HCT116 (cell line): ENCODE measurements at regions not wholly inside any gene's neighbourhood (a gene's known extent, or its start where the extent isn't known, plus 50 kb on each side); places are given as distances from the start of the nearest gene placed in this dataset.

Source experiments
- ATAC-seq: fragments of 200-7000 bp; cut with Tn5 transposase; 2 replicates; pipeline ENCODE4 v1.9.1; 2020; ENCODE audit warnings: mild to moderate bottlenecking, moderate library complexity
- BruUV-seq: library from RNA; stranded (reverse); fragments of 400-500 nt; replicated peaks from 2 replicates; lab custom pipeline; 2021; lab: Mats Ljungman, UMichigan
- CTCF ChIA-PET: fragments of 300-600 bp; sonication (Branson Sonifier 250); formaldehyde crosslinking; loops from one replicate; lab custom pipeline; 2021; ENCODE audit warnings: antibody characterized with exemption; lab: Charles Lee
- POLR2A ChIA-PET: fragments of 300-600, 350-600 bp; sonication (Branson Sonifier 250); formaldehyde crosslinking; loops from one replicate; lab custom pipeline; 2021; ENCODE audit warnings: antibody characterized with exemption; lab: Charles Lee
- RAD21 ChIA-PET, 2 experiments: fragments of 300-600 bp; sonication (Branson Sonifier 250); formaldehyde crosslinking; loops; one replicate each; lab custom pipeline; 2023; ENCODE audit warnings: low total read pairs in 2 of 2; ENCODE audit not compliant: uncharacterized antibody in 2 of 2, unreplicated experiment in 2 of 2, low non-redundant PET in 1 of 2; lab: Charles Lee
- DNase-seq: peaks from one replicate; pipeline ENCODE4 v3.0.0-alpha.2; 2010; ENCODE audit warnings: low read depth, low spot score
- H2AFZ ChIP-seq: fragments of 200-600 bp; shearing (Covaris generic), sonication (generic); 2 replicates; pipeline ENCODE4 v1.6.1; 2017; ENCODE audit warnings: low read depth, mixed run types, mixed read lengths, antibody characterized with exemption, low read length; ENCODE audit not compliant: poor library complexity, severe bottlenecking
- H3K27ac ChIP-seq: 2 replicates; pipeline ENCODE4 v1.5.1; 2012; ENCODE audit warnings: low read depth, low read length
- H3K27me3 ChIP-seq: fragments of 200-600 bp; sonication (generic); 2 replicates; pipeline ENCODE4 v1.6.1; 2016; ENCODE audit warnings: mixed run types, low read length, mixed read lengths; ENCODE audit not compliant: insufficient read depth
- H3K36me3 ChIP-seq, 2 experiments: fragments of 200-500 bp in 1 of 2; fragments of 200-600 bp in 1 of 2; sonication (Bioruptor generic) in 1 of 2; sonication (generic) in 1 of 2; 2 replicates each; pipeline versions ENCODE4 v1.5.1 to v1.6.1; 2014 to 2016; ENCODE audit warnings: low read length in 2 of 2, inconsistent platforms in 1 of 2, mixed read lengths in 1 of 2, mixed run types in 1 of 2; ENCODE audit not compliant: insufficient read depth in 2 of 2, control insufficient read depth in 1 of 2
- H3K4me1 ChIP-seq, 2 experiments: fragments of 200-600 bp in 1 of 2; sonication (generic) in 1 of 2; 2 replicates each; pipeline versions ENCODE4 v1.5.1 to v1.6.1; 2012 to 2017; ENCODE audit warnings: low read length in 2 of 2, inconsistent platforms in 1 of 2, mild to moderate bottlenecking in 1 of 2, mixed read lengths in 1 of 2, mixed run types in 1 of 2, moderate library complexity in 1 of 2; ENCODE audit not compliant: insufficient read depth in 2 of 2, control insufficient read depth in 1 of 2
- H3K4me2 ChIP-seq: fragments of 200-600 bp; sonication (generic); 2 replicates; pipeline ENCODE4 v1.6.1; 2017; ENCODE audit warnings: mixed run types, low read length, mixed read lengths
- H3K4me3 ChIP-seq, 2 experiments: fragments of 200-600 bp in 1 of 2; sonication (generic) in 1 of 2; replicated peaks in 1 of 2; 2 replicates each; pipeline ENCODE4 v1.5.1; 2011 to 2016; ENCODE audit warnings: low read length in 2 of 2, control low read depth in 1 of 2, low read depth in 1 of 2, mild to moderate bottlenecking in 1 of 2, mixed read lengths in 1 of 2, mixed run types in 1 of 2
- H3K79me2 ChIP-seq: fragments of 200-600 bp; sonication (generic); 2 replicates; pipeline ENCODE4 v1.6.1; 2017; ENCODE audit warnings: mild to moderate bottlenecking, mixed run types, low read length, moderate library complexity, mixed read lengths; ENCODE audit not compliant: insufficient read depth
- H3K9ac ChIP-seq: fragments of 200-600 bp; sonication (generic); 2 replicates; pipeline ENCODE4 v1.6.1; 2016; ENCODE audit warnings: low read length, mixed read lengths
- H3K9me2 ChIP-seq: fragments of 200-600 bp; sonication (generic), shearing (Covaris generic); 2 replicates; pipeline ENCODE4 v1.6.1; 2017; ENCODE audit warnings: mixed run types, mild to moderate bottlenecking, moderate library complexity; ENCODE audit not compliant: insufficient read depth
- H3K9me3 ChIP-seq, 2 experiments: fragments of 200-500 bp in 1 of 2; fragments of 200-600 bp in 1 of 2; sonication (Bioruptor generic) in 1 of 2; sonication (generic) in 1 of 2; 2 replicates each; pipeline ENCODE4 v1.6.1; 2014 to 2017; ENCODE audit warnings: low read length in 2 of 2, mixed read lengths in 2 of 2, inconsistent platforms in 1 of 2, low read depth in 1 of 2, mild to moderate bottlenecking in 1 of 2, mixed run types in 1 of 2, moderate library complexity in 1 of 2; ENCODE audit not compliant: control insufficient read depth in 1 of 2, insufficient read depth in 1 of 2
- H4K20me1 ChIP-seq: fragments of 200-600 bp; sonication (generic), shearing (Covaris generic); 2 replicates; pipeline ENCODE4 v1.6.1; 2017; ENCODE audit warnings: mixed run types, mild to moderate bottlenecking, moderate library complexity; ENCODE audit not compliant: insufficient read depth
- CBX3 ChIP-seq: IDR thresholded peaks from 2 replicates; pipeline ENCODE4 v1.6.1; 2012; ENCODE audit warnings: low read depth
- EGR1 ChIP-seq: IDR thresholded peaks from 2 replicates; pipeline ENCODE4 v1.6.1; 2012; ENCODE audit warnings: low read depth
- ELF1 ChIP-seq: IDR thresholded peaks from 2 replicates; pipeline ENCODE4 v1.6.1; 2012; ENCODE audit warnings: low read depth, borderline replicate concordance
- JUND ChIP-seq: IDR thresholded peaks from 2 replicates; pipeline ENCODE4 v1.6.1; 2012
- REST ChIP-seq: IDR thresholded peaks from 2 replicates; pipeline ENCODE4 v1.6.1; 2012; ENCODE audit warnings: low read depth
- ZFX ChIP-seq: fragments of 450-650 bp; IDR thresholded peaks from 2 replicates; pipeline ENCODE4 v1.6.1; 2017
- intact Hi-C: fragments of 100-400 bp; cut with micrococcal nuclease; formaldehyde crosslinking; loops from 2 replicates; pipeline ENCODE4 v1.10.0; 2022
- TF ChIP-seq, protein P1 (sequence below): IDR thresholded peaks from 2 replicates; pipeline ENCODE4 v1.6.1; 2012
- TF ChIP-seq, protein P2 (sequence below): IDR thresholded peaks from 2 replicates; pipeline ENCODE4 v1.6.1; 2012
- TF ChIP-seq, protein P3 (sequence below), 3 experiments: fragments of 200-600 bp in 1 of 3; sonication (generic) in 1 of 3; IDR thresholded peaks in 2 of 3; conservative IDR thresholded peaks in 1 of 3; 2 replicates each; pipeline ENCODE4 v1.5.1; 2012 to 2017; ENCODE audit warnings: low read depth in 2 of 3, low read length in 2 of 3, antibody characterized with exemption in 1 of 3, borderline replicate concordance in 1 of 3, control low read depth in 1 of 3, mild to moderate bottlenecking in 1 of 3, mixed read lengths in 1 of 3, mixed run types in 1 of 3, moderate library complexity in 1 of 3; ENCODE audit not compliant: insufficient read depth in 1 of 3

GRCh38 chr3:66150977-66151376, 69.8 kb upstream of the SLC25A26 start:
- Histone ChIP-seq H2AFZ (no peak overlapping the region), H3K79me2 (no peaks in the 10 kb centered on the region), H3K9ac (no peak overlapping the region), H4K20me1 (no peaks in the 10 kb centered on the region), H3K27ac (no peak overlapping the region), H3K4me2 (no peak overlapping the region), H3K9me2 (no peaks in the 10 kb centered on the region), H3K4me1 (no peaks in the 10 kb centered on the region), H3K4me3 (no peak overlapping the region), H3K27me3 (peaks cover 29% of the 10 kb centered on the region), H3K9me3 (no peaks in the 10 kb centered on the region), H3K36me3 (no peaks in the 10 kb centered on the region)
- TF ChIP-seq, protein P1, sequence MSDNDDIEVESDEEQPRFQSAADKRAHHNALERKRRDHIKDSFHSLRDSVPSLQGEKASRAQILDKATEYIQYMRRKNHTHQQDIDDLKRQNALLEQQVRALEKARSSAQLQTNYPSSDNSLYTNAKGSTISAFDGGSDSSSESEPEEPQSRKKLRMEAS = no peak
- TF ChIP-seq, protein P2, sequence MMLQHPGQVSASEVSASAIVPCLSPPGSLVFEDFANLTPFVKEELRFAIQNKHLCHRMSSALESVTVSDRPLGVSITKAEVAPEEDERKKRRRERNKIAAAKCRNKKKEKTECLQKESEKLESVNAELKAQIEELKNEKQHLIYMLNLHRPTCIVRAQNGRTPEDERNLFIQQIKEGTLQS = no peak
- TF ChIP-seq ELF1 (no peak), CBX3 (no peak)
- CTCF ChIA-PET = no interaction called here
- intact Hi-C loops = no loop called here
- RAD21 ChIA-PET = no interaction called here
- no TSS peak for BruUV-seq
- POLR2A ChIA-PET = no interaction called here
- ATAC-seq = no peak
- DNase-seq = no peak

DNA sequence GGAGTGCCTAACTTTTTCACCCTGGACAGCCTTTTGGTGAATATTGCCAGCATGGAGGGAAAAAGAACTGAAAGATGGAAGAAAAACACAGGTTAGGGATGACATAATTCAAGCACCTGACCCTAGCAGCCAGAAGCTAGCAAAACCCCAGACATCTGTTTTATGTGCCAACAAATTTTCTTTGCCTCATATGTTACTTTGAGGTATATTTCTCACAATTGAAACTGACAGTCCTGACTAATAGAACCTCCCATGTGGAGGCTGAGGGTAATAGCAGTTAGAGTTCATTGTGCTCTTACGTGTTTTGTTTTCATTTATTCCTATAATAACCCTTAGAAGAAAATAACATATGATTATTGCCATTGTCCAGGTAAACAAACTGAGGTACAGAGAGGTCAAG, 71.5 kb upstream of the SLC25A26 start:
- no peaks in the 10 kb centered on the region for H3K9me2 ChIP-seq
- CTCF ChIA-PET = no interaction called here
- H3K9ac ChIP-seq = no peak overlapping the region
- no peak for DNase-seq
- peaks cover 27% of the 10 kb centered on the region for H3K27me3 ChIP-seq
- H4K20me1 ChIP-seq = no peaks in the 10 kb centered on the region
- TF ChIP-seq, protein P1 = no peak
- TF ChIP-seq ZFX = no peak
- TF ChIP-seq JUND = no peak
- TF ChIP-seq EGR1 = no peak
- no peak for TF ChIP-seq REST
- TF ChIP-seq, protein P3, sequence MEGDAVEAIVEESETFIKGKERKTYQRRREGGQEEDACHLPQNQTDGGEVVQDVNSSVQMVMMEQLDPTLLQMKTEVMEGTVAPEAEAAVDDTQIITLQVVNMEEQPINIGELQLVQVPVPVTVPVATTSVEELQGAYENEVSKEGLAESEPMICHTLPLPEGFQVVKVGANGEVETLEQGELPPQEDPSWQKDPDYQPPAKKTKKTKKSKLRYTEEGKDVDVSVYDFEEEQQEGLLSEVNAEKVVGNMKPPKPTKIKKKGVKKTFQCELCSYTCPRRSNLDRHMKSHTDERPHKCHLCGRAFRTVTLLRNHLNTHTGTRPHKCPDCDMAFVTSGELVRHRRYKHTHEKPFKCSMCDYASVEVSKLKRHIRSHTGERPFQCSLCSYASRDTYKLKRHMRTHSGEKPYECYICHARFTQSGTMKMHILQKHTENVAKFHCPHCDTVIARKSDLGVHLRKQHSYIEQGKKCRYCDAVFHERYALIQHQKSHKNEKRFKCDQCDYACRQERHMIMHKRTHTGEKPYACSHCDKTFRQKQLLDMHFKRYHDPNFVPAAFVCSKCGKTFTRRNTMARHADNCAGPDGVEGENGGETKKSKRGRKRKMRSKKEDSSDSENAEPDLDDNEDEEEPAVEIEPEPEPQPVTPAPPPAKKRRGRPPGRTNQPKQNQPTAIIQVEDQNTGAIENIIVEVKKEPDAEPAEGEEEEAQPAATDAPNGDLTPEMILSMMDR (IDR thresholded peaks at IDR 0.05 in 2 of 3, conservative IDR thresholded peaks at IDR 0.05 in 1 of 3; ENCODE audit: borderline replicate concordance in 1 of 3, insufficient read depth in 1 of 3, low read depth in 2 of 3, low read length in 2 of 3) = no peak
- RAD21 ChIA-PET = no interaction called here
- intact Hi-C loops = no loop called here
- H3K4me3 ChIP-seq = no peak overlapping the region
- POLR2A ChIA-PET = no interaction called here
- no peak for ATAC-seq
- H3K4me2 ChIP-seq = no peak overlapping the region
- no peaks in the 10 kb centered on the region for H3K79me2 ChIP-seq
- no peaks in the 10 kb centered on the region for H3K36me3 ChIP-seq
- H3K4me1 ChIP-seq = peaks cover 0 to 6% of the 10 kb centered on the region in 2 experiments; a peak in 1 of 4 replicates
- H2AFZ ChIP-seq = no peak overlapping the region
- BruUV-seq = no TSS peak
- no peak overlapping the region for H3K27ac ChIP-seq
- H3K9me3 ChIP-seq = no peaks in the 10 kb centered on the region
